ENCODE measurements at regions not wholly inside any gene's neighbourhood (a gene's known extent, or its start where the extent isn't known, plus 50 kb on each side); places are given as distances from the start of the nearest gene placed in this dataset.
"Not testable (repeated sequence)": the region's sequence is repeated elsewhere in the genome, so short reads cannot be mapped to it uniquely, and the experiment has no call there.

DNA sequence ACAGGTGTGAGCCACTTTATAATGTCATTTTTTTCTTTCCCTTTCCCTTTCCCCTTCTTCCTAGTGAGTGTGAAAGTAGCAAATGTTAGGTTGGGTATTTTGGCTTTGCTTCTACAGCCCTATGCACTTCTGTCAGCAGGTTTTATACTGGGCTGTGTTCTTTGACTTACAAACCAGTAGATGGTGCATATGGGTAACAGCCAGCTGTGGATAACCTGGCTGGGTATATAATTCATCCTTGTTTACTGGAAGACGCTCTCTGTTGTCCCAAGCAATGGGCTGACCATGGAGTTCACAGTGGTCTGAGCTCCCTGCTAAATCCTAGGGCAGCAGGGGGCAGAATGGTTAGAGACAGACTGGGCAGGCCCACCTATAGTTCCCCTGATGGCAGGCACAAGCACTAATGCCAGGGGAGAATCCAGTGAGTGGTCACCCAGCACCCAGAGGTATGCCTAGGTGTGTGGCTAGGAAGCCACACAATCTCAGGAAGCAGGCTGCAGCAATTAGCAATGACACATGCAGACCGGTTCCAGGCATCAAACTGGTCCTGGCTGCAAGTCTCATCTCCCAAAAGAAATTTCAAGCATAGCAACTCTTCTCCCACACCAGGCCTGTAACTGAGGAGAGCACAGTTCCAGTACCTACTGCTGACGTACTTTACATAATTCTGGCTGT, 592.7 kb upstream of the MAN1A1 start:
- DNase-seq: no peak

DNA sequence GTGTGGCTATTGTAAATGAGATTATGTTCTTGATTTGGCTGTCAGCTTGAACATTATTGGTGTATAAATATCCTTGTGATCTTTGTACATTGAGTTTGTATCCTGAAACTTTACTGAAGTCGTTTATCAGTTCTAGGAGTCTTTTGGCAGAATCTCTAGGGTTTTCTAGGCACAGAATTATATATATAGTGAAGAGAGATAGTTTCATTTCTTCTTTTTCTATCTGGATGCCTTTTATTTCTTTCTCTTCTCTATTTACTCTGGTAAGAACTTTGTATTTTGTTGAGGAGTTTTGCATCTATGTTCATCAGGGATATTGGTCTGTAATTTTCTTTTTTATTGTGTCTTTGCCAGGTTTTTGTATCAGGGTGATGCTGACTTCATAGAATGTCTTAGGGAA, 589.2 kb upstream of the MAN1A1 start:
- no peak for DNase-seq

DNA sequence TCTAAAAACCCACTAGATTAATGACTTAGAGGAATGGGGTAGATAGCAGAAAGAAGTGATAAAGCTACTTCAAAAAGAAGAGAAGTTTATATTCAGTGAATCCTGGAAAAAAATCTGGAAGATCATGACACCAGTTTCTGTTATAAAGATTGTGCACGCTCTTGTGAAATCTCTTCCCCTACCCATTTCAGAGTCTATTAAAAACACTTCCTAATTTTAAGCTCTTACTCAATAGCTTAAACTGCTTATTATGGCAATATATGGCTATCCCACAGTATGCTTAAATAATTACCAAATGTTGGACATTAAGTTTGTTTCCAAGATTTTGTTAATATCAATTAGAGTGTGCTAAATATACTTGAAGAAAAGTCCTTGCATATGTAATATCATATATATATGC, 585.3 kb upstream of the MAN1A1 start:
- DNase-seq: no peak

DNA sequence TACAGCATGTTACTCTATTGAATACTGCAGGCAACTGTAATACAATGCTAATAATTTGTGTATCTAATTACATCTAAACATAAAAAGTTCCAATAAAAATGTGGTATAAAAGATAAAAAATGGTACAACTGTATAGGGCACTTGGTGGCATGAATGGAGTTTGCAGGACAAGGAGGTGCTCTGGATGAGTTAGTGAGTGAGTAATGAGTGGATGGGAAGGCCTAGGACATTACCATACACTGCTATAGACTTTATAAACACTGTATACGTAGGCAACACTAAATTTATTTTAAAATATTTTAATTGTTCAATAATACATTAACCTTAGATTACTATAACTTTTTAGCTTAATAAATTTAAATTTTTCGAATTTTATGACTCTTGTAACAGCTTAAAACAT, 579.6 kb upstream of the MAN1A1 start:
- no peak for DNase-seq

DNA sequence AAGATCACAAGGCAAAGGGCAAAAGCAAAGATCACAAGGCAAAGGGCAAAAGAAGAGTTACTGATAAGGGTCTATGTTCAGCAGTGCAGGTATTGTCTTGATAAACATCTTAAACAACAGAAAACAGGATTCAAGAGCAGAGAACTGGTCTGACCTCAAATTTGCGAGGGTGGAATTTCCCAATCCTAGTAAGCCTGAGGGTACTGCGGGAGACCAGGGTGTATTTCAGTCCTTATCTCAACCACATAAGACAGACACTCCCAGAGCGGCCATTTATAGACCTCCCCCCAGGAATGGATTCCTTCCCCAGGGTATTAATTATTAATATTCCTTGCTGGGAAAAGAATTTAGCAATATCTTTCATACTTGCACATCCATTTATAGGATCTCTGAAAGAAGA, 575.3 kb upstream of the MAN1A1 start:
- DNase-seq: not testable (repeated sequence)

DNA sequence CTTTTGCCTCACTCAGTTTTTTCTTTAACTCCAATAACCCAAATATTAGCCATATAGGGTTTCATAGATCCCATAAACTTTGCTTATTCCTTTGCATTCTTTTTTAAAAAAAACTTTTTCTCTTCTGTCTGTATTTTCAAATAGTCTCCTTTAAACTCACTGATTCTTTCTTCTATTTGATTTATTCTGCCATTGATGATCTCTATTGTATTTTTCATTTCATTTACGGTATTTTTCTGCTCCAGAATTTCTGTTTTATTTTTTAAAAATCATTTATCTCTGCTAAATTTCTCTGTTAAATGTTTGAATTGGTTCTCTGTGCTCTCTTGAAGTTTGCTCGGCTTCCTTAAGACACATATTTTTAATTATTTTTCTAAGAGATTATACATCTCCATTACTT, 573.3 kb upstream of the MAN1A1 start:
- no peak for DNase-seq

DNA sequence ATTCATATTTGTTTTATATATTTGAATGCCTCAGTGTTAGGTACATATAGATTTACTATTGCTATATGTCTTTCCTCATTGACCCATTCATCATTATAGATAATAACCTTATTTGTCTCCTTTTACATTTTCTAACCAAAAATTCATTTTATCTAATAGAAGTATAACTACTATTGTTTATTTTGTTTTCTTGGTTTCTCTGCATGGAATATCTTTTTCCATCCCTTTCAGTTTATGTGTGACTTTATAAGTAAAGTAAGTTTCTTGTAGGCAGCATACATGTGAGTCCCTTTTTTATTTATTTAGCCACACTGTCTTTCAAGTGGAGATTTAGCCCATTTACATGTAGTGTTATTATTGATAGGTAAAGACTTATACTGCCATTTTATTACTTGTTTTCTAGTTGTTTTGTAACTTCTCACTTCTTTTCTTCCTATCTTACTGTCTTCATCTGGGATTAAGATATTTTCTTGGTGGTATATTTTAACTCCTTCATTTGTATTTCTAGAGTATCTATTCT, 572.0 kb upstream of the MAN1A1 start:
- DNase-seq: no peak

DNA sequence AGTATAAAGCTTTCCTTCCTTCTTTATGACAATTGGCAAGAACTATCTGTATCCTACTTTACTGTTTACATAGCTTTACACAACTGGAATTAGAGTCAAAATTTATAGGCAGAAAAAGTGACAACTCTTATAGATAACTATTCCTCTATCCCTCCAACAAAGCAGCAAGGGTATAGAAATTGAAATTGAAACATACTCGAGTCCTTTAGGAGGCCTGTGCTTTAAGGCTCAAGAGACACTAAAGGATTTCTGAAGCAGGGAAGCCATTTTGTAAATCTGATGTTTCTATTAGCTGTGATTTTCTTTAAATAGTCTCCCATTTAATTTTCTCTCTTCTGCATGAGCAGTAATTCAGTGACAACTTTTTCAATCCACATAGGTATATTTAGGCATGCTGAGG, 567.6 kb upstream of the MAN1A1 start:
- DNase-seq: no peak

DNA sequence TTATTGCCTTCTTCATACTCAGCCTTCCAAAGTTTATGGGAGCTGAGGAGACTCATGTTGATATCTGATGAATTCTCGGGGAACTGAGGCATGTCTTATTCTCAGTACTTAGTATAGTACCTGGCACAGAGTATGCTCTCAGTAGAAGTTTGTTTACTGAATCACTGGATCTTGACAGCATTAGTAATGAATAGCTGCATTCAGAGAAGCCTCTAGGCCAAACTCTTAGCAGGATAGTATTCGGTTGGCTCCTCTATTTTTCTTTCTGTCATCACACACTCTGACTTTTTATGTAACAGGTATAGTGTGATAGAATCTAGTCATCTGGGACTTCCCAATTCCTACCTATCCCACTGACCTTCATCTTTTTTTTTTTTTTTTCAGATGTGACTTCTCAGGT, 566.4 kb upstream of the MAN1A1 start:
- DNase-seq: no peak

DNA sequence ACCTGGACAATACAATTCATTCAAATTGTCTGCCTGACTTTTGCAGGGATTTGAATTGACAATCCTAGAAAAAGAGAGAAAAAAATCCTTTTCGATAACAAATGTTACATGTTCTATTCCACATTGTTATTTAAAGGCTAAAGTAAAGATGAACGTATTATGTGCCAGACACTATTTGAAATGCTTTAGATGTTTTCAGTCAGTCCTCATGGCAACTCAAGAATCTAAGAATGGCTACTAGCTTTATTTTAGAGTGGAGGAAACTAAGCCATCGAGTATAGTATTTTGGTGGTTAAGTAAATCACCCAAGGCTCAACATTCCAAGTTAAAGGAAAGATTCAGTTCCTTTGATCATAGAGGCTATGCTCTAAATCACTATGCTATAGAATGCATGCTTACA, 558.6 kb upstream of the MAN1A1 start:
- DNase-seq: no peak

DNA sequence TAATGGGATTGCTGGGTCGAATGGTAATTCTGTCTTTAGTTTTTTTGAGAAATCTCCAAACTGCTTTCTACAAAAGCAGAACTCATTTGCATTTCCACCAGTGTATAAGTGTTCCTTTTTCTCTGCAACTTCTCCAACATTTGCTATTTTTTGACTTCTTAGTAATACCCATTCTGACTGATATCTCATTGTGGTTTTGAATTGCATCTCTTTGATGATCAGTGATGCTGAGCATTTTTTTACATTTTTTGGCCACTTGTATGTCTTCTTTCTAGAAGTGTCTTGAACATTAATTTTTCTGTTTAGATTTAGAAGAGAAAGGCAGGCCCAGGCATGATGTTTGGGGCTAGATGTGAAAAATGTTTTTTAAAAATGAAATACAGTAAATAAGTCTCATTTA, 553.1 kb upstream of the MAN1A1 start:
- DNase-seq: no peak

DNA sequence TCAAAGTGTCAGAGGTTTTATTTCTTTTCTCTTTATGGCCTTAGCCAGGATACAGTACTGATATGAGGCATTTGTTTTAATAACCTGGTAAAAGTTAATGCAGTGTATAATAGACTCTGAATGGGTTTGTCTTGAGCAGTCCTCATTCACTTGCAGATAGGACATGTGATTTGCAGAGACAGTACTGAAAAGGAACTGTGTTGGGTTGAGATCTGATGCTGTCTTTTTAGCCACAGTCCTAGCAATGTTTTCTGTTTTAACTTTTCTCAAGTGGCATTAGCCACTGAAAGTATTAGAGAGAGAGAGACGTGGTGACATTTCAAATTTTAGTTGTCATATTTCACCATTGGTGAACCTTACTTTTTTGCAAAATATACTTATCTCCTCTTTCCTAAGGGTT, 547.2 kb upstream of the MAN1A1 start:
- DNase-seq: no peak

DNA sequence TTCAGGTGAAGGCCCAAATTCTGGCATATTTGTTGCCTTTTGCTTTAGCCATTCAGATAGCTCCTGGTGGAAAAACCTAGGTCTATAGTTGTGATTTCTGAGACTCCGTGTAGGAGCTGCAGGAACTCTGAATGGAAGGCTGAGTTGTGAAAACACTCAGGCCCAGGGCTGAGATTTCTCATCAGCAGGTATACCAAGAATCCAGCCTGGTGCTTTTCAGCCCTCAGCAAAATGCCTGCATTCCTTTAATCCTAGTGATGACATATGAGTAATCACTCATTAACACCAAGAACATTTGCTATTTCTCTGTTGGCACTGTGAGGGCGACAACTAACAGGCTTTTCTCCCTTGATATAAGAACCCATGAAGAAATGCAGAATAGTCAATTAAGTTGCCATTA, 546.1 kb upstream of the MAN1A1 start:
- DNase-seq: no peak

DNA sequence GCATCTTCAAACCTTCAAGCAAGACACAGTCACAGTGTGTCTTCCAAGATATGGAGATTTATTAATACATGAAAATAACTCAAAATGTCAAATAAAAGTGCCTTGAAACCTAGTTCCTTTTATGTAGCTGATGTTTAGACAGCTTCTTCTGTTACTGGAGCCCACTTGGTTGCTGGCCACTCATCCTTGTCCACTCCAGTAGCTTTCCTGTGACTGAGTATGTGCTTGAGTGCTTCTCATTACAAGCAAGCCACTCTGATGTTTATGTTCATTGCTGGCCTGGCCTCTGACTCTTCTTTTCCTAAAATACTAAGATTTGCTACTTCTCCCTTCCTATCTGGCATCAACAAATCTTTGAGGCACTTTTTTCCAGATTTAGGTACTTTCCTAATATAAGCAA, 545.2 kb upstream of the MAN1A1 start:
- no peak for DNase-seq

DNA sequence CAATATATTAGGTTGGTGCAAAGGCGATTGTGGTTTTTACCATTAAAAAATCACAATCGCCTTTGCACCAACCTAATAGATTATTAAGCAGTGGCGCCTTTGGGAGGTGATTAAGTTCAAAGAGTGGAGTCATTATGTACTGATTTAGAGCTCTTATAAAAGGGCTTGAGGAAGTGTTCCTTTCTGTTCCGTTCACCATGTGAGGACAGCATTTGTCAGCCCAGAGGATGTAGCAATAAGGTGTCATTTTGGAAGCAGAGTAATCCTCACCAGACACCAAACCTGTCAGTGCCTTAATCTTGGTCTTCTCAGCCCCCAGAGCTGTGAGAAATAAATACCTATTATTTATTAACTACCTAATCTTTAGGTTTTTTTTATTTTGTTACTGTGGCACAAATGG, 542.1 kb upstream of the MAN1A1 start:
- DNase-seq: no peak

DNA sequence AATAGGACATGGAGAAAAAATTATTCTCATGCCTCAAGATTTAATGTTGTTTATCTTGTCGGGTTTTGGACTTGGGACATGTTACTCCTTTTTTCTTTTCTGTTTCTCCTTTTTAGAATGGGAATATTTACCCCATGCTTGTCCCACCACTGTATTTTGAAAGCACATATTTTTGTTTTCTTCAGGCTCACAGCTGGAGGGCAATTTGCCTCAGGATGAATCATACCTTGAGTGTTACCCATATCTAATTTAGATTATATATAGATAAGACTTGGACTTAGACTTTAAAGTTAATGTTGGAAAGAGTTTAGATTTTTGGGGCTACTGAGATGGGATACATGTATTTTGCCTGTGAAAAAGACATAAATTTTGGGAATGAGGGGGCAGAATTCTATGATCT, 541.6 kb upstream of the MAN1A1 start:
- DNase-seq: no peak

DNA sequence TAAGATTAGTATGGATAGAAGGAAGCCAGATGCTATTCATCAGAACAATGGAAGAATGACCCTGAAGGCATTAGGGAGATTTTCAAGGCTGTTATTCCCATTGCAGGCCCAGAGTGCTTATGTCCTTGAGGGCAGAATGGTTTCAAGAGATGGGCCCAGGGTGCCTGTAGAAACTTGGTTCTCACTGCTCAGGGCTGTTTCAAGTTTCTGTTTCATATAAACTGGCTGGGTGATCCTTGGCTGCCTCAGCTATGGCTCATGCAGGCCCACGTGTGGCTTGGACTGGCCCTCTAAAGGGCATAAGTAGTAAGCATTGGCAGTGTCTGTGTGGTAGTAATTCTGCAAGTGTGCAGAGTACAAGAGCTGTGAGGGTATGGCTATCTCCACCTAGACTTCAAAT, 540.9 kb upstream of the MAN1A1 start:
- no peak for DNase-seq

DNA sequence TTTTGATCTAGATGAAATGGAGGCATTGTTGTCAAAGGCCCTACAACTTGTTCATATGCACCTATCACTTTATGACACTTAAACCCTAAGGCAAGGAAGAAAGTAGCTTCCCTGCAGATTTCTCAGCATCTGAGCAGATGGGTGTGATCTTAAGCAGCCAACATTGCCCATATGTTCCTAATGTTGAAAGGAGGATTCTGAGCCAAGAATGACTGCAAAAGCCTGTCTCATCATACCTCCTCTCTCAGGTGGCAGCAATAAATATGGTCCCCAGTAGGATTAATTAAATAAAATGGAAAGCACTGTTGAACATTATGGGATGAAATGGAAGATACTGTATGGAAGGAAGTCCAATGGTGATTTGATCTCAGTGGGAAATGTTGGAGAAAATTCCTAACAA, 538.1 kb upstream of the MAN1A1 start:
- no peak for DNase-seq

DNA sequence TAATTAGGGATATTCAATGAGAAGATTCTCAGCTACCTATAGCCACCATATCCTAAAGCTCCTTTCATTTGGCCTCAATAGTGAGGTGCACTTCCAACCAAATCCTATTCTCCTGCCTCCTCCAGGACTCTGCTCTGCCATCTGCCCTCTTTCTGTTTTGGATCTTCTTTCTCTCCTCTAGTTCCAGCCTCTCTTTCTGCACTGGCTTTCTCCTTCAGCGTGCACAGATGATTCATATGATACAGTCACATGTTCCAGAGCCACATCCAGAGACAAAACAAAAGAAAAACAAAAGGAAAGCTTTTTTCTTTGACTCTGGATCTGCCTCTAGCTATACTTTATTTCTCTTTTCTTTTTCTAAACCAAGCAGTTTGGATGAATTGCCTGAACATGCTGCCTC, 531.9 kb upstream of the MAN1A1 start:
- no peak for DNase-seq

DNA sequence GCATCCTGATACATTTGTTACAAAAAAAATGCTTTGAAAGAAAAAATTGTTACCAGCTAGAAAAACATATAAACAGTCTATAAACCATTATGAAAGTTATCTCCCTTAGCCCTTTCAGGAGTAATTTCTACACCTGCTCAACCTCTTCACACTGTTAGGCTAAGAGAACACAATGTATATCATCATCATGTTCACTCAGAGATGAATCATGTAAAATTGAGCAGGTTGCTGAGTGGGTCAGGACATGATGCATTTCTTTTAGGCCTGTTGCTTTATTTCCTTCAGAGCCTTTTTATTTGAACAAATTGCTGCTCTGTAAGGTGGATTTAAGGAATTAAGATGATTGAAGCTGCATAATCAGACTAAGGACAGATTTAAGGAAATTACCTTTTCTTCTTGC, 531.3 kb upstream of the MAN1A1 start:
- no peak for DNase-seq

DNA sequence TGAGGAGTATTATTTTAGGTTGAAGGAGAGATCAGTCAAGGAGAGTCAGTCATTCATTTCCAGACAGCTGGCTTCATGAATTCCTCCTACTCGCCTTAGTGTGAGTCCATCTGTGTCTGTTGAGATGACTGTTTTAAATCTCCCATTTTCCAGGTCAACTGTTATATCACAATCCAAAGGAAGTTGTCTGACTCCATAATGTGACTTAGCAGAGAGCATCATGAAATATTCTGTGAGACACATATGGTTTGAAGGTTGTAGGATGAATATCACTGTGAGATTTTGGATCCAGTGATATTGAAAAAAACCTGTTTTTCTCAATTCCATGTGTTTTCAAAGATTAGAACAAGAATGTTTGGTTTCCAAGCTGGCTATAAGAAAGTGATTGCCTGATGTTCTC, 530.2 kb upstream of the MAN1A1 start:
- DNase-seq: no peak

DNA sequence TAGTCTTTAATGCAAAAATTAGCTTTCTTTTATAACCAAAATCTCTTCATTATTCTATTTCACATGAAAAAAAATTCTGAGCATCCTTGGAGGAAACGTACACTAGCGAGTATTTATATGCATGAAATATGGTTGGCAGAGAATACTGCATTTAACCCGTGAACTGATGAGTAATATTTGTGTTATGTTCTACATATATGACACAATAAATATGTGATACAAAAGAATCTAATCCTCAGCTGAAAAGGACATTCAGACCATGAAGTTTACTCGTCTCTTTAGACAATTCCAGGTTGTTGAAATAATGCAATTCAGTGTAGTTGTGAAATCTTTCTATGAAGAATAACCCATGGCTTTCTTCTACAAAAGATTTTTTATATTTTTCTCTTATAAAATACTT, 524.8 kb upstream of the MAN1A1 start:
- DNase-seq: no peak

DNA sequence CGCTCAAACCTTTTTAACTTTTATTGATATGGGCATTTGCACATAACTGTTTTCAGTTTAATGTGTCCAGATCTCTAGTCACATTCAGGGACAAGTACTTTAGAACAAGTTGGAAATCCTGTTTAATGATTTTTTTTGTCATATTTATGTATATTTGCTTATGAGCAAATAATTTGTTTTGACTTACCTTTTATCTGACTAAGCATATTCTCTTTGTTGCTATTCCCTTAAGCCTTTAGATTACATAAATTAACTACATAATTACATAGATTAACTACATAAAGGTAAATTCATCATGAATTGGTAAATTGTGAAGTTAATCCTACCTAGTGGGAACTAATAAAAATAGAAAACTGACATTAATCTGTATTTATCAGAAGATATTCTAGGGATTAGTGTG, 523.5 kb upstream of the MAN1A1 start:
- no peak for DNase-seq

DNA sequence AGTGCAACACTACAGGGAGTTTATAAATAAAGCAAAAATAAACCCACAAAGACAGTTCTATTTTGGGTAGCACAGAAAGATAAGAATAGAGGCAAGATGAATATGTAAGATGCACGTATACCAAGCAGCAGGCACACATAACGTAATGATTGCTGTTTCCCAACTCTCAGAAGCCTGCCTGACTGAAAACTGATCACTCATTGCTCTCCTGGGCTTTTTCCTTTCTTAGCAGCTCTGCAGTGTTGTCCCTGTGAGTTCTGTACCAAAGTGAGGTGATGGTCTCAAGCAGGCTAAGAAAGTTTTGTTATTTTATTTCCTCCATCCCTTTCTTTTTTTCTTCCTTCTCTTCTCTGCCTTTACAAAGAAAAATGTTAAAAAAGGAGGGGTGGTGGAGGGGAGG, 522.0 kb upstream of the MAN1A1 start:
- no peak for DNase-seq

All from CD4-positive, alpha-beta T cell treated with Interleukin-4 for 1 hour (primary cell).